HepG2 (cell line): ENCODE measurements at regions not wholly inside any gene's neighbourhood (a gene's known extent, or its start where the extent isn't known, plus 50 kb on each side); places are given as distances from the start of the nearest gene placed in this dataset.
A peak's percentile ranks its signal among the peaks of the same experiment; 100 is the strongest.

Source experiments
- ATAC-seq: fragments of 200-7000 bp; cut with Tn5 transposase; 3 replicates; pipeline ENCODE4 v1.9.1; 2020; ENCODE audit warnings: mild to moderate bottlenecking, moderate library complexity
- BruUV-seq: library from RNA; stranded (reverse); fragments of 400-500 nt; replicated peaks from 2 replicates; lab custom pipeline; 2021; lab: Mats Ljungman, UMichigan
- CTCF ChIA-PET: fragments of 300-600 bp; formaldehyde crosslinking; extraction: SDS; loops from one replicate; lab custom pipeline; 2021; ENCODE audit warnings: low total read pairs, inconsistent platforms, low intra/inter-chr PET ratio; lab: Yijun Ruan, JAX
- POLR2A ChIA-PET: fragments of 350-600 bp; sonication (Branson Sonifier 250); formaldehyde crosslinking; loops from one replicate; lab custom pipeline; 2020; ENCODE audit warnings: antibody characterized with exemption, inconsistent platforms; lab: Yijun Ruan, JAX
- DNase-seq: peaks from one replicate; pipeline ENCODE4 v3.0.0-alpha.2; 2015; ENCODE audit warnings: low spot score
- FAIRE-seq: peaks from 3 replicates; lab custom pipeline; 2011; peaks lifted over from hg19 to GRCh38; lab: Jason Lieb, UNC
- H2AFZ ChIP-seq: one replicate; pipeline ENCODE4 v1.6.1; 2011; ENCODE audit warnings: low read length, inconsistent platforms
- H3K27ac ChIP-seq: fragments of 300-600 bp; 3 replicates; pipeline ENCODE4 v1.8.0; 2011; ENCODE audit warnings: mixed run types, mild to moderate bottlenecking, mixed read lengths, low read length, inconsistent platforms; ENCODE audit not compliant: insufficient read depth; ENCODE audit errors: extremely low read length
- H3K27me3 ChIP-seq, 2 experiments: fragments of 200-600 bp in 1 of 2; 2 replicates in 1 of 2; 3 replicates in 1 of 2; pipeline versions ENCODE4 v1.6.0 to v1.8.0; 2011; ENCODE audit warnings: low read length in 2 of 2, mild to moderate bottlenecking in 2 of 2, moderate library complexity in 2 of 2, inconsistent platforms in 1 of 2; ENCODE audit not compliant: insufficient read depth in 2 of 2, control insufficient read depth in 1 of 2
- H3K36me3 ChIP-seq, 2 experiments: fragments of 200-600 bp in 1 of 2; replicated peaks in 1 of 2; 2 replicates in 1 of 2; 3 replicates in 1 of 2; pipeline versions ENCODE4 v1.5.1 to v1.8.0; 2011; ENCODE audit warnings: low read length in 2 of 2, inconsistent platforms in 1 of 2; ENCODE audit not compliant: insufficient read depth in 2 of 2, control insufficient read depth in 1 of 2
- H3K4me1 ChIP-seq: 2 replicates; pipeline ENCODE4 v1.5.1; 2012; ENCODE audit warnings: low read length, inconsistent platforms; ENCODE audit not compliant: insufficient read depth
- H3K4me2 ChIP-seq: 2 replicates; pipeline ENCODE4 v1.6.0; 2011; ENCODE audit warnings: low read depth, low read length, inconsistent platforms
- H3K4me3 ChIP-seq, 3 experiments: fragments of 200-600 bp in 1 of 3; sonication (generic), shearing (Covaris generic) in 1 of 3; replicated peaks in 1 of 3; 2 replicates each; pipeline ENCODE4 v1.5.1; 2011 to 2016; ENCODE audit warnings: low read length in 3 of 3, inconsistent platforms in 2 of 3, low read depth in 2 of 3, mild to moderate bottlenecking in 2 of 3, control low read depth in 1 of 3, mixed read lengths in 1 of 3; ENCODE audit not compliant: insufficient read depth in 1 of 3
- H3K79me2 ChIP-seq: one replicate; pipeline ENCODE4 v1.6.1; 2011; ENCODE audit warnings: low read length, inconsistent platforms; ENCODE audit not compliant: insufficient read depth
- H3K9ac ChIP-seq: 2 replicates; pipeline ENCODE4 v1.6.0; 2011; ENCODE audit warnings: mild to moderate bottlenecking, low read depth, low read length, inconsistent platforms; ENCODE audit not compliant: insufficient read depth
- H3K9me3 ChIP-seq: 2 replicates; pipeline ENCODE4 v1.5.1; 2012; ENCODE audit warnings: mild to moderate bottlenecking, low read length
- H4K20me1 ChIP-seq: 2 replicates; pipeline ENCODE4 v1.6.0; 2011; ENCODE audit warnings: inconsistent platforms, mild to moderate bottlenecking, low read length, moderate library complexity; ENCODE audit not compliant: insufficient read depth
- FOSL1 ChIP-seq: sonication (generic); formaldehyde crosslinking; IDR thresholded peaks from 2 replicates; pipeline ENCODE4 v1.9.0; 2021; ENCODE audit warnings: missing genetic modification reagents, borderline replicate concordance
- FOSL2 ChIP-seq: sonication (generic); formaldehyde crosslinking; IDR thresholded peaks from 2 replicates; pipeline ENCODE4 v1.4.0; 2020; ENCODE audit warnings: missing genetic modification reagents
- HOXD1 ChIP-seq: sonication (generic); formaldehyde crosslinking; IDR thresholded peaks from 2 replicates; pipeline ENCODE4 v1.5.0; 2020; ENCODE audit warnings: missing genetic modification reagents
- JUNB ChIP-seq: sonication (generic); formaldehyde crosslinking; IDR thresholded peaks from 2 replicates; pipeline ENCODE4 v1.8.0; 2022; ENCODE audit warnings: missing genetic modification reagents, mild to moderate bottlenecking, borderline replicate concordance
- JUND ChIP-seq: sonication (generic); formaldehyde crosslinking; IDR thresholded peaks from 2 replicates; pipeline ENCODE4 v1.8.0; 2022; ENCODE audit warnings: mild to moderate bottlenecking, missing genetic modification reagents
- RXRB ChIP-seq: IDR thresholded peaks from 2 replicates; pipeline ENCODE4 v1.6.1; 2016; ENCODE audit warnings: borderline replicate concordance, missing genetic modification reagents, missing compliant biosample characterization
- ZNF792 ChIP-seq: IDR thresholded peaks from 2 replicates; pipeline ENCODE4 v1.6.1; 2016
- ZSCAN25 ChIP-seq: sonication (generic); formaldehyde crosslinking; IDR thresholded peaks from 2 replicates; pipeline ENCODE4 v1.8.0; 2022; ENCODE audit warnings: mild to moderate bottlenecking, missing genetic modification reagents
- WGBS: methylation state at CpG from one replicate; pipeline ENCODE4 v1.1.6; 2017; ENCODE audit warnings: low lambda C conversion rate; 5-methylcytosine and 5-hydroxymethylcytosine counted together
- in situ Hi-C: cut with HindIII; loops from 2 replicates; pipeline ENCODE4 v1.10.0; 2017; ENCODE audit warnings: low pct_unique_long_range_greater_than_20kb; ENCODE audit not compliant: extremely low pct_ligation_motif_present
- intact Hi-C: fragments of 100-400 bp; cut with micrococcal nuclease; formaldehyde crosslinking; loops from one replicate; pipeline ENCODE4 v1.10.0; 2022; ENCODE audit not compliant: unreplicated experiment

DNA sequence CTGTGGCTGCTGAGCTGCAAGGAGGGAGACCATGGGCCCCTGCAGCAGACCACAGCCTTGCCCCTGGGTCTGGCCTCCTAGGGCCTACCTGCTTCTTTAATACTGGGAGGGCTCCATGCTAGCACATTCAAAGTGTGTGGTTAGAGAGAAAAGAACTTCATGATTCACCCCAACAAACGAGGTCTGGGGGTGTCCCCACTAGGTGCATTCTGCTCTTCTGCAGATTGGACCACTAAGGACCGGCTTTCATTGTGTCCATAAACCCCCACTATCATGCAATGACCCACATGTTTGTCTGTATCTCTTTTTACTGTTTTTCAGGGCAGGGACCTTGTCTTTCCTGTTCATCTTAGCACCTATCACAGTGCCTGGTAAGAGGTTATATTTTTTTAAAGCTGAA lies 185.4 kb downstream of the OMA1 start:
- no peak overlapping the region for H3K4me2 ChIP-seq
- intact Hi-C loops (no loop called here), in situ Hi-C loops (no loop called here)
- H3K27ac ChIP-seq: no peak overlapping the region
- DNase-seq (no peak), FAIRE-seq (no peak), ATAC-seq (no peak)
- H4K20me1 ChIP-seq: no peaks in the 10 kb centered on the region
- no peak overlapping the region for H2AFZ ChIP-seq
- no peaks in the 10 kb centered on the region for H3K9me3 ChIP-seq
- TF ChIP-seq HOXD1 (no peak), RXRB (CRISPR knock-in tag) (no peak), ZSCAN25 (no peak)
- BruUV-seq: no TSS peak
- H3K36me3 ChIP-seq: no peaks in the 10 kb centered on the region
- H3K4me1 ChIP-seq: no peaks in the 10 kb centered on the region
- ChIA-PET CTCF (no interaction called here), POLR2A (no interaction called here)
- no peaks in the 10 kb centered on the region for H3K79me2 ChIP-seq
- 0% methylated on average over 2 of the region's 2 CpGs for WGBS
- H3K9ac ChIP-seq: no peak overlapping the region
- H3K4me3 ChIP-seq: no peak overlapping the region
- H3K27me3 ChIP-seq: no peaks in the 10 kb centered on the region

DNA sequence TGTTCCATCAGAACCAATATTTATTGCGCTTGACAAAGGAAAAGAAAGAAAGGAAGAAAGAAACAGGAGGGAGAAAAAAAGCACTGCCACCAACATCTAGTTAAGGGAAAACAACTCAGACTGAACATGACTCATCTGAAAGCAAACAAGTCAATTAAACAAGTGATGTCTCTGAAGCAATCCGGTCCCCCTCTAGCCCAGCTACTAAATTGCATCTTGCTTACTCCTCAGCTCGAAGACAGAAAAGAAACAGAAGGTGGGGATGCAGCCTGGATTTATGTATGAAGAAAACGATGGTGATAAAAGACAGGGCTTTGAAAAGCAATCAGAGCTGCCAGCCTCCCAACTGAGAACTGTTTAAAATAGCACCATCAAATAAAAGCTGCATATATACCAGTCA lies 188.2 kb downstream of the OMA1 start:
- Histone ChIP-seq H3K4me3 (no peak overlapping the region), H3K4me1 (no peaks in the 10 kb centered on the region), H3K79me2 (no peaks in the 10 kb centered on the region), H3K27me3 (no peaks in the 10 kb centered on the region), H4K20me1 (no peaks in the 10 kb centered on the region), H2AFZ (no peak overlapping the region), H3K4me2 (no peak overlapping the region), H3K36me3 (no peaks in the 10 kb centered on the region), H3K9ac (no peak overlapping the region), H3K9me3 (no peaks in the 10 kb centered on the region), H3K27ac (no peak overlapping the region)
- POLR2A ChIA-PET: no interaction called here
- ATAC-seq (peak; percentile 59), DNase-seq (peak; percentile 12), FAIRE-seq (no peak)
- intact Hi-C loops (no loop called here), in situ Hi-C loops (no loop called here)
- 27% methylated on average over 4 of the region's 4 CpGs for WGBS
- TF ChIP-seq FOSL2 (CRISPR knock-in tag): peak; percentile 87
- TF ChIP-seq JUND (CRISPR knock-in tag): 0 out of 2 replicates have a peak, but pooled peaks have one; percentile 39
- peak; percentile 41; the same call in 1 of the 2 replicates for TF ChIP-seq FOSL1
- 0 out of 2 replicates have a peak, but pooled peaks have one; percentile 24 for TF ChIP-seq JUNB (CRISPR knock-in tag)
- TF ChIP-seq ZNF792: no peak
- no TSS peak for BruUV-seq
- CTCF ChIA-PET: no interaction called here
